ENCODE measurements at regions not wholly inside any gene's neighbourhood (a gene's known extent, or its start where the extent isn't known, plus 50 kb on each side); places are given as distances from the start of the nearest gene placed in this dataset.

DNA sequence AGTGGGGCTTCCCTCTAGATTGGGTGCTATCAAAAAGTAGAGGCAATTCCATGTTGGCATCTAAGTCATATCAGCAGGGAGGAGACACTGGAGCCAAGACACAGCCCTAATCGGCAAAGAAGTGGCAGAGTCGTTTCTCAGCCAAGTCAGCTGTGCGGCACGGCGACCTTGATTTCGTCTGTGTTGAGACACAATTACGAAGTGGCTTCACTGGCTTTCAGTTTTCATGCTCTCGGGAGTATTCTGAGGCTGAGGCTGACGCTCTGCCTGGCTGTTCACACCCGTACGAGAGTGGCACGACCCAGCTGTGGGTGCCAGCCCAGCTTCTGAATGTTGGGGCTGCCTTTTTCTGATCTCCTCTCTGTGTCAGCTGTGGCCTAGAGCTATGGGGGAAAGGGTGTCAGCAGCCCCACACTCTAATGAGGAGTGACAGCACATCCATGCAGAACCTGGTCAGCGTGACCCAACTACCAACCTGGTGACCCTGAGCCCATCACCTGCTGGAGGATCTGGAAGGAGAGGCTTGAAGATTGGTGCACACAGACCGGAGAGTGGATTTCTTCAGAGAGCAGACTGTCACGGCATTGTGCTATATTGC lies 105.7 kb upstream of the TMEM45B start:
- TF ChIP-seq, protein P1, sequence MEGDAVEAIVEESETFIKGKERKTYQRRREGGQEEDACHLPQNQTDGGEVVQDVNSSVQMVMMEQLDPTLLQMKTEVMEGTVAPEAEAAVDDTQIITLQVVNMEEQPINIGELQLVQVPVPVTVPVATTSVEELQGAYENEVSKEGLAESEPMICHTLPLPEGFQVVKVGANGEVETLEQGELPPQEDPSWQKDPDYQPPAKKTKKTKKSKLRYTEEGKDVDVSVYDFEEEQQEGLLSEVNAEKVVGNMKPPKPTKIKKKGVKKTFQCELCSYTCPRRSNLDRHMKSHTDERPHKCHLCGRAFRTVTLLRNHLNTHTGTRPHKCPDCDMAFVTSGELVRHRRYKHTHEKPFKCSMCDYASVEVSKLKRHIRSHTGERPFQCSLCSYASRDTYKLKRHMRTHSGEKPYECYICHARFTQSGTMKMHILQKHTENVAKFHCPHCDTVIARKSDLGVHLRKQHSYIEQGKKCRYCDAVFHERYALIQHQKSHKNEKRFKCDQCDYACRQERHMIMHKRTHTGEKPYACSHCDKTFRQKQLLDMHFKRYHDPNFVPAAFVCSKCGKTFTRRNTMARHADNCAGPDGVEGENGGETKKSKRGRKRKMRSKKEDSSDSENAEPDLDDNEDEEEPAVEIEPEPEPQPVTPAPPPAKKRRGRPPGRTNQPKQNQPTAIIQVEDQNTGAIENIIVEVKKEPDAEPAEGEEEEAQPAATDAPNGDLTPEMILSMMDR (IDR thresholded peaks at IDR 0.05), result no peak
- no peak for TF ChIP-seq EP300 (IDR thresholded peaks at IDR 0.05)
- TF ChIP-seq, protein P2, sequence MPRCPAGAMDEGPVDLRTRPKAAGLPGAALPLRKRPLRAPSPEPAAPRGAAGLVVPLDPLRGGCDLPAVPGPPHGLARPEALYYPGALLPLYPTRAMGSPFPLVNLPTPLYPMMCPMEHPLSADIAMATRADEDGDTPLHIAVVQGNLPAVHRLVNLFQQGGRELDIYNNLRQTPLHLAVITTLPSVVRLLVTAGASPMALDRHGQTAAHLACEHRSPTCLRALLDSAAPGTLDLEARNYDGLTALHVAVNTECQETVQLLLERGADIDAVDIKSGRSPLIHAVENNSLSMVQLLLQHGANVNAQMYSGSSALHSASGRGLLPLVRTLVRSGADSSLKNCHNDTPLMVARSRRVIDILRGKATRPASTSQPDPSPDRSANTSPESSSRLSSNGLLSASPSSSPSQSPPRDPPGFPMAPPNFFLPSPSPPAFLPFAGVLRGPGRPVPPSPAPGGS (IDR thresholded peaks at IDR 0.05), result no peak
- no peak for TF ChIP-seq SREBF2 (IDR thresholded peaks at IDR 0.05)
- TF ChIP-seq, protein P3, sequence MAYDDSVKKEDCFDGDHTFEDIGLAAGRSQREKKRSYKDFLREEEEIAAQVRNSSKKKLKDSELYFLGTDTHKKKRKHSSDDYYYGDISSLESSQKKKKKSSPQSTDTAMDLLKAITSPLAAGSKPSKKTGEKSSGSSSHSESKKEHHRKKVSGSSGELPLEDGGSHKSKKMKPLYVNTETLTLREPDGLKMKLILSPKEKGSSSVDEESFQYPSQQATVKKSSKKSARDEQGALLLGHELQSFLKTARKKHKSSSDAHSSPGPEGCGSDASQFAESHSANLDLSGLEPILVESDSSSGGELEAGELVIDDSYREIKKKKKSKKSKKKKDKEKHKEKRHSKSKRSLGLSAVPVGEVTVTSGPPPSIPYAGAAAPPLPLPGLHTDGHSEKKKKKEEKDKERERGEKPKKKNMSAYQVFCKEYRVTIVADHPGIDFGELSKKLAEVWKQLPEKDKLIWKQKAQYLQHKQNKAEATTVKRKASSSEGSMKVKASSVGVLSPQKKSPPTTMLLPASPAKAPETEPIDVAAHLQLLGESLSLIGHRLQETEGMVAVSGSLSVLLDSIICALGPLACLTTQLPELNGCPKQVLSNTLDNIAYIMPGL (CRISPR knock-in tag; IDR thresholded peaks at IDR 0.05; ENCODE audit: borderline replicate concordance), result no peak
- TF ChIP-seq BHLHE40 (IDR thresholded peaks at IDR 0.05; ENCODE audit: low read depth, low read length), result no peak

Data from A549 (cell line).